Neural cell (in vitro differentiated cells): ENCODE measurements at regions not wholly inside any gene's neighbourhood (a gene's known extent, or its start where the extent isn't known, plus 50 kb on each side); places are given as distances from the start of the nearest gene placed in this dataset.

ENCODE experiments used
- CTCF ChIP-seq: fragments of 450-650 bp; IDR thresholded peaks from 2 replicates; pipeline ENCODE4 v1.5.1; 2014; ENCODE audit warnings: antibody characterized with exemption, mild to moderate bottlenecking, moderate library complexity; ENCODE audit not compliant: poor library complexity, severe bottlenecking
- EP300 ChIP-seq: fragments of 450-650 bp; conservative IDR thresholded peaks from 2 replicates; pipeline ENCODE4 v1.6.1; 2014; ENCODE audit warnings: antibody characterized with exemption, mild to moderate bottlenecking, moderate library complexity; ENCODE audit not compliant: poor library complexity, severe bottlenecking
- EZH2 ChIP-seq: fragments of 200-600, 300-800 bp; shearing (Covaris generic), sonication (generic); IDR thresholded peaks from 2 replicates; pipeline ENCODE4 v1.6.1; 2014; ENCODE audit warnings: antibody characterized with exemption, low read length, borderline replicate concordance, mild to moderate bottlenecking; ENCODE audit not compliant: insufficient read depth, poor library complexity, severe bottlenecking
- POLR2AphosphoS5 ChIP-seq: IDR thresholded peaks from 2 replicates; pipeline ENCODE4 v1.6.1; 2012
- SMC3 ChIP-seq: fragments of 450-650 bp; conservative IDR thresholded peaks from 2 replicates; pipeline ENCODE4 v1.6.1; 2014; ENCODE audit warnings: antibody characterized with exemption, mild to moderate bottlenecking, moderate library complexity; ENCODE audit not compliant: poor library complexity
- TAF1 ChIP-seq: IDR thresholded peaks from 2 replicates; pipeline ENCODE4 v1.6.1; 2012; ENCODE audit warnings: low read depth
- TF ChIP-seq, protein P1 (sequence below): IDR thresholded peaks from 2 replicates; pipeline ENCODE4 v1.6.1; 2012; ENCODE audit warnings: borderline replicate concordance

- TF ChIP-seq CTCF = no peak
- no peak for TF ChIP-seq POLR2AphosphoS5
- TF ChIP-seq, protein P1, sequence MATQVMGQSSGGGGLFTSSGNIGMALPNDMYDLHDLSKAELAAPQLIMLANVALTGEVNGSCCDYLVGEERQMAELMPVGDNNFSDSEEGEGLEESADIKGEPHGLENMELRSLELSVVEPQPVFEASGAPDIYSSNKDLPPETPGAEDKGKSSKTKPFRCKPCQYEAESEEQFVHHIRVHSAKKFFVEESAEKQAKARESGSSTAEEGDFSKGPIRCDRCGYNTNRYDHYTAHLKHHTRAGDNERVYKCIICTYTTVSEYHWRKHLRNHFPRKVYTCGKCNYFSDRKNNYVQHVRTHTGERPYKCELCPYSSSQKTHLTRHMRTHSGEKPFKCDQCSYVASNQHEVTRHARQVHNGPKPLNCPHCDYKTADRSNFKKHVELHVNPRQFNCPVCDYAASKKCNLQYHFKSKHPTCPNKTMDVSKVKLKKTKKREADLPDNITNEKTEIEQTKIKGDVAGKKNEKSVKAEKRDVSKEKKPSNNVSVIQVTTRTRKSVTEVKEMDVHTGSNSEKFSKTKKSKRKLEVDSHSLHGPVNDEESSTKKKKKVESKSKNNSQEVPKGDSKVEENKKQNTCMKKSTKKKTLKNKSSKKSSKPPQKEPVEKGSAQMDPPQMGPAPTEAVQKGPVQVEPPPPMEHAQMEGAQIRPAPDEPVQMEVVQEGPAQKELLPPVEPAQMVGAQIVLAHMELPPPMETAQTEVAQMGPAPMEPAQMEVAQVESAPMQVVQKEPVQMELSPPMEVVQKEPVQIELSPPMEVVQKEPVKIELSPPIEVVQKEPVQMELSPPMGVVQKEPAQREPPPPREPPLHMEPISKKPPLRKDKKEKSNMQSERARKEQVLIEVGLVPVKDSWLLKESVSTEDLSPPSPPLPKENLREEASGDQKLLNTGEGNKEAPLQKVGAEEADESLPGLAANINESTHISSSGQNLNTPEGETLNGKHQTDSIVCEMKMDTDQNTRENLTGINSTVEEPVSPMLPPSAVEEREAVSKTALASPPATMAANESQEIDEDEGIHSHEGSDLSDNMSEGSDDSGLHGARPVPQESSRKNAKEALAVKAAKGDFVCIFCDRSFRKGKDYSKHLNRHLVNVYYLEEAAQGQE = no peak
- no peak for TF ChIP-seq TAF1
- TF ChIP-seq EZH2 = no peak
- no peak for TF ChIP-seq EP300
- TF ChIP-seq SMC3 = no peak
Observed at GRCh38 chr15:69643476-69643875, 190.9 kb downstream of the RPLP1 start.
